ENCODE measurements at regions not wholly inside any gene's neighbourhood (a gene's known extent, or its start where the extent isn't known, plus 50 kb on each side); places are given as distances from the start of the nearest gene placed in this dataset.

DNA sequence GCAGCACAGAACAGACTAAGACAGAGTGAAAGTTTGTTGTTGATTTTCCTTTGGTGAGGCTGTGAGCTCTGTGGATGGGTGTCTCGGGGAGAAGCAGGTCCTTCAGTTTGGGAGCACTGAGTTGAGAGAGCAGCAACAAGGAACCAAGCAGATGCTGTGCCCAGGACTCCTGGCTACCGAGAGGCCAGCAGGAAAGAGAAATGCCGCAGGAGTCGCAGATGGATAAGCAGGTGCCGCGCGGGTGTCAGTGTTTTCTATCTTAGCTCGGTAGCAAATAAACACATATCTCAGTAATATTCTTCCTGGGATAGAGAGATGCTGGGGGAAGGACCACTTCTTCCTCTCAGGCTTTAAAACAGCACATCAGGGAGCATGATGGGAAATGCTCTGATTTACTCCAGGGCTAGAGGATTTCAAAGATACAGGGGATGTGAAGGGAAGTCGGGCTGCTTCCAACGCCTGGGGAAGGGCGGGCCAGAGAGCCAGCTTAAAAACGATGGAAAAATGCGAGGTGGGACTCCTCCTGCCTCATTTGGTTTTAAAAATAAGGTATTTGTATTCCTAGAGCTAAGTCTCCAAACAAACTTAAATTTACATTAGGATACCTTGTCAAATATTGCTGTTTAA is 470.7 kb upstream of the B3GAT1 start:
- no peak for DNase-seq (ENCODE audit: insufficient read length, low spot score)
- no peak for FAIRE-seq

DNA sequence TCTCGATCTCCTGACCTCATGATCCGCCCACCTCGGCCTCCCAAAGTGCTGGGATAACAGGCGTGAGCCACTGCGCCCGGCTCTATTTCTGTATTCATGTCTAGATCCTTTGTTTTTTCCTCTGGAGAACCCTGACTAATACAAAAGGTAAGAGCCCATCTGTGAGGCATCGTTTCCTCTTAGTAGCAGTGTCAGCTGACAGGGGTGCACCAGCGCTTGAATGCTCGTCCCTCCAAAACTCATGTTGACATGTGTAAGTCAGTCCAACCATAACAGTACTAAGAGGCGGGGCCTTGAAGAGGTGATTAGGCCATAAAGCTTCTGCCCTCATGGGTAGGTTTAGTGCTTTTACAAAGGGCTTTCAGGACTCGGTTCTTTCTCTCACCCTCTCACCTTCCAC is 470.1 kb upstream of the B3GAT1 start:
- no peak for FAIRE-seq

DNA sequence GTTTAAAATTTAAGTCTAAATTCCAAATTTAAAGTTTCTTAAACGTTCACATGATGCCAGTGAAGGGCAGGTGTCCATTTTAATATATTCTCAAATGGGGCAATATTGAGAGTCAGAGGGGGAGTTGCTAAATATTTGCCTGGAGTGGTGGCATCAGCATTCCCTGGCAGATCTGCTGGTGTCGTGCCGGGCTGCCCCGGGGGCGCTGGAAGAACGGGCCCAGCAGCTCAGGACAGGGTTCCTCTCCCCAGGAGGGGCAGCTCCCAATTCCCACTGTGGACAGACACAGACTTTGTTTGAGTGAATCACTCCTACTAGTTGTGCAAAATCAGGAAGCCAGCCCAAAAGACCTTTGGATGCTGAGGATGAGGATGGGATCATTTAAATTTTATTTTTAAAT is 468.7 kb upstream of the B3GAT1 start:
- DNase-seq (ENCODE audit: insufficient read length, low spot score) (no peak), FAIRE-seq (no peak)

More for the DNA sequence above, 470.1 kb upstream of the B3GAT1 start:
- no peak for DNase-seq (ENCODE audit: insufficient read length, low spot score)

DNA sequence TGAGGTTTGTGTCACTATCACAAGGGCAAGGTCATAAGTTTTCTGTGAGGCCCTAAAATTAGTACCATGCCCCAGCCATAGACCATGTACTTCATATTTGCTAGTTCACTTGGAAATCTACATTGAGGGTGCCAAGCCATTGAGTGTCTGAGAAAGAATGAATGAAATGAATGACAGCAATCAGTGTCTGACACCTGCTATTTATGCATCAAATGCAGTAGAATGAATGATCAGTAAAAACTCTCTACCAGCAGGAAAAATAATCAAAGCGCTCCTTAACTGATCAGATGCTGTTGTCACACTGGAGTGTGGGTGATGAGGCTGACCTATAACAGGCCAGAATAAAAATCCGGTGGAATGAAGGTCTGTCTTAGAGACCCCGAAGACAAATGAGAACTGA is 467.9 kb upstream of the B3GAT1 start:
- no peak for FAIRE-seq
- no peak for DNase-seq (ENCODE audit: insufficient read length, low spot score)

DNA sequence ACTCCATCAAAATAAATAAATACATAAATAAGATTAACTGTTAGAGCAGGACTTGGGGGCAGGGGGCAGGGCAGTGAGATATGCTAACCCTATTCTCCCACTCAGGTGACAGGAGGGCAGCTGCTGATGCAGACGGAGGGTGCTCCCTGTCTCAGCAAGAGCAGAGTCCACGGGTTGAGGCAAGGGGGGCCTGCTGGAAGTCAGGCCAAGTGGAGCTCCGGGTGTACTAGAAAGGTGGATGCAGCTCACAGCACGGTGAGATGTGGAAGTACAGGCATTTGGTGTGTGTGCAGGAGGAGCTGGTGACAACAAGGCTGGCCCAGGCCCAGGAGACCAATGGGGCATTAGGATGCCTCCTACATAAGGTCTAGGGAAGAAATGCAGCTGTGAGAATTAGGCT is 467.3 kb upstream of the B3GAT1 start:
- no peak for FAIRE-seq
- no peak for DNase-seq (ENCODE audit: insufficient read length, low spot score)

DNA sequence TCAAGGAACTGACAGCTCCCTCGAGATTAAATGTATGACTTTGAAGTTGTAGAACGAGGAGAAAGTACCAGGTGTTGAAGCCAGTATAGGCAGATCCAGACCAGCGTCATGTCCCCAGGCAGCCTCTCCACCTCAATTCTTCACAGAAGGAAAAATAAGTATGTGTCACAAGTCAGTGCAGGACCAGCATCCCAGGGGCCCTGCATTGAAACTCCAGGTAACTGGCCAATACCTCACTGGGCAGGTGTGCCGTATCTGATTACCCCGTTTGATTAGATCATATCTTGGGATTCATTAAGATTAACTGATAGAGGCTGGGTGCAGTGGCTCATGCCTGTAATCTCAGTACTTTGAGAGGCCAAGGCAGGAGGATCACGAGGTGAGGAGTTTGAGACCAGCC is 466.7 kb upstream of the B3GAT1 start:
- DNase-seq (ENCODE audit: insufficient read length, low spot score) (no peak), FAIRE-seq (no peak)

DNA sequence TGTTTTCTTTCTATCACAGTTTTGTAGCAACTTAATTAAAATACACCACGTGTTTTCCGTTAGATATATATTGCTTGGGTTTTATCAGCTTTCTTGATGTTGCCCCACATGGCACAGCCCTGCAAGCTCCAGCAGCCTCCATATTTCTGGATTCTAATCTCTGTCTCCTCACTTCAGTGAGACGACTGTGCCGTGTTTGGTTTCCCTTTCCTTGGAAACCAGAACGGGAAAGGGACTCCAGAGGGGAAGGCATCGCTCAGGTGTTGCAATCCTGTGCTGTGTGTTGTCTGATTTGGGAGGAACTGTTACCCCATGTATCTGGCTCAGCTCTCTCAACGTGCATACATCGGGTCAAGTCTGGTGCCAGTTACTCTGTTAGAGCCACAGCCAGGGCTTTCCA is 464.2 kb upstream of the B3GAT1 start:
- FAIRE-seq (no peak), DNase-seq (ENCODE audit: insufficient read length, low spot score) (no peak)

DNA sequence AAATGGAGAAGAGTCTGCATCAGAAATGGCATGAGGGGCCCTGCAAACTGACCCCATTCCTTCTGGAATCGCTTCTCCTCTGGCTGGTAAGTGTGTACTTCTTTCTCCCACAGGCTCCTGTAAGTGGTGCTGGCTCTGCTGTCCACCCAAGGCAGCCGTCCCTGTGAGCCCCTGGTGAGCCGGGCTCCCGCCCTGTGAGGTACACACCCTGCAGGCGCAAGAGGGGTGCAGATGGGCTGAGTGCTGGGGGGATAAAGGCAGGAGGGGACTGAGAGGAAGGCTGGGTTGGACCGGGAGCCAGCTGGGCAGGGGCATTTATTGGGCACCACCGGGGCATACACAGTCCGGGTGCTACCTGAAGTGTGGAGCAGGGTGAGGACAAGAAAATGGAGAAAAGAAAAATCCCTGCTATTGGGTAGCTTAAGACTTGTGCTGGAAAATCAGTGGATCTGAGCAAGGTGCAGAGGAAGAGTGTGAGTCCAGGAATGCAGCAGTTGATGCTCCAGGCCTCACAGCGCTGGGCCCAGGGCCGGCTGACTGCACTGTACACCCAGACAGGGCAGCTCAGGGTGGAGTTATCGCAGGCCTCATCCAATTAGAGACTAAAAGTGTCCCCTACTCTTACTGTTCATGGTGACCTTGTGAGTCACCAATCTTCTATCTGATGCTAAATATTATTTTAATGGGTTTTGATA is 455.1 kb upstream of the B3GAT1 start:
- FAIRE-seq (no peak), DNase-seq (ENCODE audit: insufficient read length, low spot score) (no peak)

DNA sequence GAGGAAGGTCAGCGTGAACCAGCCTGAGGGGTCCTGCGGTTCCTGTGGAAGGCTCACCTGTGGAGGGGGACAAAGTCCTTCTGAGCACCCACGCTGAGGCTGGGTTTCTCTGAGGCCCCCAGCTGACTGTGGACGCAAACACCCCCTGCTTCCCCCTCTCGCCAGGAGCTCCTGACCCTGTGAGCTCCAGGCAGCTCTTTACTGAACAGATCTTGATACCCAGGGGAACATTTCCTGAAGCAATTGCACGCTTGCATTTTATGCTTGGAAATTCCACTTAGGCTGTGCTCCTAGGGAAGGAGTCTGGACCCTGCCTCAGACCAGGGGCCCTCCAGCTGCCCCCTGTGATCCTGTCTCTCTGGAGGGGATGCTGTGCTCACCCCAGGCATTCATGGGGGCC is 454.2 kb upstream of the B3GAT1 start:
- FAIRE-seq (no peak), DNase-seq (ENCODE audit: insufficient read length, low spot score) (no peak)

DNA sequence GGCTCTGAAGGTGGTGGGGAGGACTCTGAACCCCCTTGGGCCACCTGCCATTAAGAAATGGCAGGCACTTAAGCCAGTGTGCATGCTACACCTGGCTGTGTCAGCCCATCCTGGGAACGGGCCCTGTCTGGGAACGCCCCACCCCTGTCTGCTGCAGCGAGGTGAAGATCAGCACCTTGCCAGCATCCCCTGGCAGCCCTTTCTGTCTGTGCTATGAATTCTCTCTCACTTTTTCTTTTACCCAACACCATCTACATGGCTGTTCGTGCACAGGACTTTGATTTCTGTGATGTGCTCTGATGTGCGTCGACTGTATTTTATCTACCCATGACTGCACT is 452.9 kb upstream of the B3GAT1 start:
- FAIRE-seq (no peak), DNase-seq (ENCODE audit: insufficient read length, low spot score) (no peak)

DNA sequence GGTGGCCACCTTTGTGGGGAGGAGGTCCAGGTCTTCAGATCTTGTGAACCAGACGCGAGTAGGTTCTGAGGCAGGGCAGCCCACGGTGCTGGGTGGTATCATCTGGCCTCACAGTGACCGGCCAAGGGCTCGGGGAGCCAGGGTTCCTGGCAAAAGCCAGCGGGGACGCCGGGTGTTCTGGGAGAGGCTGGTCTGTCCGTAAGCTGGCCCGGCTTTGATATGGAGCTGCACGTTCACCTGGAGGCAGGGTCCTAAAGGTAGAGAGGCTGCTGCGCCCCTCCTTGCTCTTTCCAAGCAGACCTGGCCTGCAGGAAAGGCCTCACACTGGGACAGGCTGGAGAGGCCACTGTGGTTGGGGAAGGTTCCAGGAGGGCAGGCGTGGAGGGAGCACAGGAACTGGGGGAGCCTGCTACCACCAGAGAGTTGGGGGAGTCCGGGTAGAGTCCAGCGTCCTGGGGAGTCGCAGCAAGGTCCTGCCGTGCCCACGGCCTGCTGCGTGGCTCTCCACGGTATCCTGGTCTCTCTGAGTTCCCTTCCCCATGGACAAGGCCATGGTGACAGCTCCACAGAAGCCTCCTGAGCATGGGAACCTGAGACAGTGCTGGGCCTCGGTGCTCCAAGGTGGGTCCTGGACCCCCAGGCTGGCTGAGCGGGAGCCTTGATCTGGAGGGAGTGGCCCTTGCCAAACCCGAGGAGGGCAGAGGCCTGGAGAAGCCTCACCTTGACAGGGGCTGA is 452.4 kb upstream of the B3GAT1 start:
- no peak for FAIRE-seq

DNA sequence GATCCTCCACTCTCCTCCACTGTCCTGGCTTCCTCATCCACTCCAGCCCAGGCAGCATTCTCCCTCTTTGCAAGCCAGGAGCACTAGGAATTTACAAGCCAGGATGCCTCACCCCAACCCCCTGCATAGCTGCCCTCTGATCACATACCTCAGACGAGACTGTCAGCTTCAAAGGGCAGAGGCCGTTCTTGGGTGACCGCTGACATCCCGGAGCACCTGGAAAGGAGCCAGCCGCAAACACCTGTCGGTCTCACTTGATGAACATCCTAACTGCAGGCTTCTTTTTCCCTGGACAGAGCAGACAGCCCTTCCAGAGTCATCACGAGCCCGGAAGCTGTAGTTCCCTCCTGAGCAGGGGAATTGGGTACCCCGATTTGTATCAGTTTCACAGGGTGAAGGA is 451.3 kb upstream of the B3GAT1 start:
- DNase-seq (ENCODE audit: insufficient read length, low spot score): no peak
- FAIRE-seq: no peak

More for the DNA sequence above, 452.4 kb upstream of the B3GAT1 start:
- DNase-seq (ENCODE audit: insufficient read length, low spot score): no peak

DNA sequence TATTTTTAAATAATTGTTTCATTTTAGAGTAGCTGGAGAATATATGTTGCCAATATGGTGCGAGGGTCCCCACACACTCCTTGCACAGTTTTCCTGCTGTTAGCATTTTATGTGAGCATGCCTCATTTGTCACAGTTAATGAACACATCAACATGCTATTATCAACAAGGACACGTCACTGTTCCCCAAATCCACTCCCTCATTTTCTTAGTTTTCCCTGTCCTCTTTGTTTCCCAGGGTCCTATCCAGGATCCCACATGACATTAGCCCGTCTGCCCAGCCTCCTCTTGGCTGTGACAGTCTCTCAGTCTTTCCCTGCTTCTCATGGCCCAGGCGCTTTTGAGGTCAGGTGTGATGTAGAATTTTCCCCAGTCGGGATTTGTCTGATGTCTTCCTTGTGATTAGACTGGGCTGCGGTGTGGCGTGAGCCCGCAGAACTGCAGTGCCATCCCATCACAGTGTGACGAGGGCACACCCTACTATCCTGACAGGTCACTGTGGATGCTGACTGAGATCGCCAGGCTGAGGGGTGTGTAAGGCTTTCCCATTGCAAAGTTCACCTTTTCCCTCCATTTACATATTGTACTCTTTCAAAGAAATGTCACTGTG is 450.6 kb upstream of the B3GAT1 start:
- FAIRE-seq (no peak), DNase-seq (ENCODE audit: insufficient read length, low spot score) (no peak)

DNA sequence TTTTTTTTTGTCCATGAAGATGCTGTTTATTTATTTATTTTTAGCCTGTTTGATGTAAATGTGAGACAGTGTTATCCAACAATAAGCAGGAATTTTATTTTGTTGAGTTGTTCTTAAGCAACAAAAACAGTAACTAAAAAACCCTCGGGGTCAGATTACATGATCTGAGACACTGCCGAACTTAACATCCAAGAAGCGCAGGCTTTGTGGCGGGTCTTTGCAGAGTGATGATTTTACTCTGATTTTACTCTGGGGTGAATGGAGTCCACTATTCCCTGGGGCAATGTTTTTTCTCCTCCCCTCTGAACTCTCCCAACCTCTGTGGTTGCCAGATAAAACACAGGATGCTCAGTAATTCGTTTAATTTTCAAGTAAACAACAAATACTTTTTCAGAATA is 450.1 kb upstream of the B3GAT1 start:
- DNase-seq (ENCODE audit: insufficient read length, low spot score) (no peak), FAIRE-seq (no peak)

DNA sequence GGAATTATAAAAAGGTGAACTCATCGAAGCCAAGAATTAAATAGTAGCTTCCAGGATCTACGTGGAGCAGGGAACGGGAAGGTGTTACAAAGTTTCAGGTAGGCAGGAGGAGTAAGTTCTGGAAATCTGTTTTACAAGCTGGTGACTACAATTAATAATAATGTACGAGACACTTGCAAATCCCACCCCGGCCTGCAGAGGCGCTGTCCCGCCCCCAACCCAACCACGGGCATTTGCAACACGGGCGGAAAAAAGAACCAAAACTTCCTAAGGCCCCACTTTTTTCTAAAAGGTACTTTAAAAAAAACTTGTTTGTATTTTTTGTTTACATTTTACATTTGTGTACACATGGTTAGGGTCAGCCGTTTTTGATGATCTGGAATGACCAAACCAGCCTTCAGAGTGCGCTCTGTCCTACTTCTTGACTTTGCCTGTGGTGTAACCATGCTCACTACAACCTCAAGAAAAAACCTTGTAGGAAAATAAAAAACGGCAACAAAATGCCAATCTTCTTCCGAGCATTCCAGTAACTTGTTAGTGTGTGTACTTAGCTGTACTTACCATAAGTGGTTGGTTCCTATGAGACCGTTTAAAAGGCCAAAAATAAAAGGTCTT is 449.6 kb upstream of the B3GAT1 start:
- no peak for DNase-seq (ENCODE audit: insufficient read length, low spot score)
- FAIRE-seq: no peak

DNA sequence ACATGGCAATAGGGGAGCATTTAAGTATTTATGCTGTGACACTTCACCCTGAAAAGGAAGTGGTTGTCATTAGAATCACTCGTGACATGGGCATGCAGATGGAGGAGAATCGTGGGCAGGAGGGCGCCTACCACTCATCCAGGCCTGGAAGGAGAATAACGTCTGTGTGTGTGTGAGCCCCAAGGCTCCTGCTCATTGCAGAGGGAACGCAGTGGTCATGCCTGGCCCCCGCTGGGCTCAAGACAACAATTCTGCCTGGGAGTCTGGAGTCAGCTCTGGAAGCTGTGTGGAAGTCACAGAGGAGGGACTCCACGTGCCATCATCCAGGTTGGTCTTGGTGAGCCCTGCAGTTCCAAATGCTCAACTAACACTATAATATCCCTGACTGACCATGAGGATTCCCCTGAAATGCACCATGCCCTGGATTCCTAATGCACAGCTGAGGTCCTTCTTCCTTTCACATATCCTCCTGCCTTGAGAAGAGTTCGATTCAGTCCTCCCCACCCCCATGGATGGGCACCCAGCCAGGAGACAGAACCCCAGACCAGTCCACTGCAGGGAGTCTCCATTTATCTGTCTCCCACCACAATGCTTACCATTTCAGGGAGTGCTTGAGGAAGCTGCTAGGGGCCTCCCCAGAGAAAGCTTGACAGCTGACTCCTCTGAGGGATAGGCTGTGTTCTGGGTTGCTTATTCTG is 446.9 kb upstream of the B3GAT1 start:
- DNase-seq (ENCODE audit: insufficient read length, low spot score) (no peak), FAIRE-seq (no peak)

DNA sequence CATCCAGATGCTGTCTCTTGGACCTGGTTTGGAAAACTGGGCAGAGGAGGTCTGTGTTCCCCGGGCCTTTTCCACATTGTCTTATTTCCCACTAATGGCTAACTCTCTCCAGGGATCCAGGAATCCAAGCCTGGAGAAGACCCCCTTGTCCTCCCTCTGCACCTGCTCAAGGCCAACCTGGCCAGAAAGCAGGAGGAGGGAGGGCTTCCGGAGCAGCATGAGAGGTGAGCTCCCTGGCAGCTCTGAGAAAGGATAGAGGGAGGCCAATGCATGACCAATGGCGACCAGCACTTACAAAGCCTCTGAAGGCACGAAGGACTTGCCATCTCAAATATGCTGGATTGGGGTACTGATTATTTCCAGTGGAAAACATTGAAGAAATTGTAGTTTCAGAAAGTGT is 445.0 kb upstream of the B3GAT1 start:
- DNase-seq (ENCODE audit: insufficient read length, low spot score): no peak
- FAIRE-seq: no peak

DNA sequence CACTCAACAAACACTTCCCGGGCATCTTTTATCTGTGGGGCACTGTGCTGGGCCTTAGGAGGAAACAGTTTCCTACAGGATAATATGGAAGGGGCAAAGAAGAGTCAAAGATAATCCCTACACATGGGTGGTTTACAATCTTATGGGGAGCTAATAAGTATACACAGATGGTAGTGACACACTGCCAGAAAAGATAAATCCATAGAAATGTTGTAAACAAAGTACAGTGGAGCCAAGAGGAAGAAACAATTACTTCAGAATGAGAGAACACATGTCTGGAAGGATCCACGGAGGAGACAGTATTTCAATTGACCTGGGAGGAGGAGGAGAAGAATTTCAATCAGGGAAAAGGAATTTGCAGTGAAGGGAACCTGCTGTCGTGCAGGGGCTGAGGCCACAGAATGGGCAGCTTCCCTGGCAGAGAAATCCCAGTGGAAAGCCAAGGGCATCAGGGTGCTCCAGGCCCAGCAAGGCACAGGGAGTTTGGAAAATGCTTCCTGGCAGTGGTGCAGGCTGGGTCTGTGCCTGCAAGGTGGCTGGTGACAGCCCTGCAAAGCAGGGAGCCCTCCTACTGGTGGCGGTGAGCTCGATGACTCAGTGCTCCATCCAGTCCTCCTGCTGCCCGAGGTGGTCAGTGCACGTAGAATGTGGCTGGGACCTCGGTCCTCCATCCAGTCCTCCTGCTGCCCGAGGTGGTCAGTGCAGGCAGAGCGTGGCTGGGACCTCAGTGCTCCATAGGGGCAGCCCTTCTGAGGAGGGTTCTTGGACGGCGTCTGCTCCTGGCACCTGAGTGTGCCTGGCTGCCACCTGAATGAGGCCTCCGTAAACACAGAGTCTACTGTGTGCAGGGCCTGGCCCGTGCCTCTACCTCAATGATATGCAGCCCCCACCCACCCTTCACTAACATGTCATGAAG is 444.3 kb upstream of the B3GAT1 start:
- DNase-seq (ENCODE audit: insufficient read length, low spot score) (no peak), FAIRE-seq (no peak)

Measured in GM19239 (cell line).